Ramos (cell line): ENCODE measurements at regions not wholly inside any gene's neighbourhood (a gene's known extent, or its start where the extent isn't known, plus 50 kb on each side); places are given as distances from the start of the nearest gene placed in this dataset.

Source experiments
- in situ Hi-C: fragments of 300-500 bp; cut with MboI; formaldehyde crosslinking; loops from one replicate; pipeline ENCODE4 v1.14.3; 2022; ENCODE audit warnings: low sequenced_read_pairs; ENCODE audit not compliant: unreplicated experiment

DNA sequence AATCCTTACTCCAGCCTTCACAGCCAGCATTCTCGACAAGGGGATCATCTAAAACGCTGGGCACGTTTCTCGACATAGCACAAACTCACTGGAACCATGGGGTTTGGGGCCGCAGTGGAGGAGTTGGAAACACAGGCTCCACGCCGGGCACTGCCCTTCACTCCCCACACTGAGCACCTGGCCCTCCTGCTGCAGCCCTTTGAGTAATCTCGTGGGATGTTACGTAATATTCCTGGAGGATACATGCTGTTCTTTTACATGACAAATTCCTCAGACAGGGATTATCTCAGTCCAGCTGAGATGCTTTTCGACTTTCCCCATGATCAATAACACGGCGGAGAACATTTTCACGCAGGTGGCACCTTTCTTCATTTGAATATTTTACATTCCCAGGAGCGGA lies 408.0 kb downstream of the SHANK2 start:
- in situ Hi-C loops, result no loop called here

- in situ Hi-C loops, result no loop called here
Observed at GRCh38 chr11:70845591-70846041, 406.8 kb downstream of the SHANK2 start.

- in situ Hi-C loops, result no loop called here
Observed at GRCh38 chr11:70846781-70847655, 405.4 kb downstream of the SHANK2 start.

- in situ Hi-C loops, result no loop called here
Observed at GRCh38 chr11:70848243-70848750, 404.1 kb downstream of the SHANK2 start.

- in situ Hi-C loops, result no loop called here
Observed at GRCh38 chr11:70849031-70849430, 403.3 kb downstream of the SHANK2 start.

DNA sequence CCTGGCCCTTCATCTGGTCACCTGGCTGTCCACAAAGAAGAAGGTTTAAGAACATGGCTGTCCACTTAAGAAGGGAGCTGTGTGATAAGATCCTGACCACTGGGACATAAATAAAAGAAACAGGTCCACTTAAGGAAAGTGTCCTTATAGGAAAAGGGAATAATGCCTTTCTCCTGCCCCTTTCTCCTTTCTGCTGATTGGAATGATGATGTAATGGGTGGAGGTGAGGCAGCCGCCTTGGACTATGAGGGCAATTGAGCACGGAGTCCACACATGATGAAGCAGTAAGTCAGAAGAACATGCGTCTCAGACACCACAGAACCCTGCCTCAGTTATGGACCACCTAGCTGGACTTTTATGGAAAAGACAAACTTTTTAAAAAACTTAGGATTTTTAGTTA lies 401.1 kb downstream of the SHANK2 start:
- in situ Hi-C loops, result no loop called here

- in situ Hi-C loops, result no loop called here
Observed at GRCh38 chr11:70851907-70852306, 400.5 kb downstream of the SHANK2 start.

- in situ Hi-C loops, result no loop called here
Observed at GRCh38 chr11:70853068-70853769, 399.2 kb downstream of the SHANK2 start.

DNA sequence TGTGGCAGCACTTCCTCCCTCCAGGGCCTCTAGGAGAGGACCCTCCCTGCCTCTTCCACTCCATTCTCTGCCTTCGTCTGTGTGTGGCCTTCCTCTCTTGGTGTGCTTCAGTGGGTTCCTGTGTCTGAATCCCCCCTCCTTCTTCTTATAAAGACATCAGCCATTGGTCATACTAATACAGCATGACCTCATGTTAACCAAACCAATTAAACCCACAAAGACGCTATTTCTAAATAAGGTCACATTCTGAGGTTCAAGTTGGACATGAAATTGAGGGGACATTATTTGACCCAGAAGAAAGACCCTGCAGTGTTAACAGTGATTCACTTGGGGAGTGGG lies 398.6 kb downstream of the SHANK2 start:
- in situ Hi-C loops, result no loop called here

- in situ Hi-C loops, result no loop called here
Observed at GRCh38 chr11:70854201-70854600, 398.2 kb downstream of the SHANK2 start.

- in situ Hi-C loops, result no loop called here
Observed at GRCh38 chr11:70854901-70855556, 397.3 kb downstream of the SHANK2 start.

DNA sequence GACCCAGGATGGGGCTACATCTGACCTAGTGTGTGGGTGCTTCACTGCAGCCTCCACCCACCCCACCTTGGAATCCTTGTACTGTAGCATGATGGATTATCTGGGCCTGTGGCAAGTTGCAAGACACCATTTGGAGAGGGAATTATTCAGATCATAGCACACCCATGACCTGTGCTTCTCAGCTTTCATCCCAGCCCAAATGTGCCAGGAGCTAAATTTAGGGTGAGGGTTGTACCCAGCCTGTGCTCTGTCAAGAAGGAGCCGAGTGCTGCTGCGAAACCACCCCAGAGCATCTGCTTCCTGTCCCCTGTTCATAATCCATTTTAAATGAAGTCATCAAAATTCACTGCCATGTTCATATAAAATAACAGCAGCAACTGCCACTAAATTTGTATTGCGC lies 394.5 kb downstream of the SHANK2 start:
- in situ Hi-C loops, result no loop called here

DNA sequence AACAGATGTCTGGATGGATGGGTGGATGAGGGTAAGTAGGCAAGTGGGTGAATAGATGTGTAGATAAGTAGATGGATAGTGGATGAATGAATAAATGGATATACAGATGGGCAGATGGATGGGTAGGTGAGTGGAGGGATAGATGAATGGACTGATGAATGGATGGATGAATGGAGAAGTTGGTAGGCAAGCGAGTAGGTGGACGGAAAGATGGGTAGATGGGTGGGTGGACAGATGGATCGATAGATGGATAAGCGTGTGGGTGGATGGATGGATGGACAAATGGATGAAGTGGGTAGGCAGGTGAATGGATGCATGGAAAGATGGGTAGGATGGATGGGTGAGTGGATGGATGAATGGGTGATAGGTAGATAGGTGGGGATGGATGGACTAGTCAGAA lies 393.2 kb downstream of the SHANK2 start:
- in situ Hi-C loops, result no loop called here

- in situ Hi-C loops, result no loop called here
Observed at GRCh38 chr11:70860888-70861287, 391.5 kb downstream of the SHANK2 start.

- in situ Hi-C loops, result no loop called here
Observed at GRCh38 chr11:70861559-70861958, 390.8 kb downstream of the SHANK2 start.

- in situ Hi-C loops, result no loop called here
Observed at GRCh38 chr11:70862093-70862492, 390.3 kb downstream of the SHANK2 start.

DNA sequence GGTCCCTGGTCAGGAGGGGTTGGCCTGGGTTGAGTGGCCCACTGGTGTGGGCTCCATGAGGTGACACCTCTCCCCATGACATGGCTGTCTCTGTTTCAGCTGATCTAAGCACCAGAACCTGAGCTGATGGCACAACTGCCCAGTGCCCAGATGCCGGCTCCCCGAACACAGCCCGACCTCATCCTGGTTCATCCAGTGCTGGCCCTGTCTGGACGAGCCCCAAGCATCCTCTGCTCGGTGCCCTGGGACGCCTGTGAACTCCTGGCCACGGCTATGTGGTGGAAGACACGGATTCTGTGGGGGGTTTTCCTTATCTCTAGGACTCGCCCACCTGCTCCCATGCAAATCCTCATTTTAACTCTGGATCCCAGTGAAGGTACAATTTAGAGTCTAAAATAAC lies 389.2 kb downstream of the SHANK2 start:
- in situ Hi-C loops, result no loop called here

DNA sequence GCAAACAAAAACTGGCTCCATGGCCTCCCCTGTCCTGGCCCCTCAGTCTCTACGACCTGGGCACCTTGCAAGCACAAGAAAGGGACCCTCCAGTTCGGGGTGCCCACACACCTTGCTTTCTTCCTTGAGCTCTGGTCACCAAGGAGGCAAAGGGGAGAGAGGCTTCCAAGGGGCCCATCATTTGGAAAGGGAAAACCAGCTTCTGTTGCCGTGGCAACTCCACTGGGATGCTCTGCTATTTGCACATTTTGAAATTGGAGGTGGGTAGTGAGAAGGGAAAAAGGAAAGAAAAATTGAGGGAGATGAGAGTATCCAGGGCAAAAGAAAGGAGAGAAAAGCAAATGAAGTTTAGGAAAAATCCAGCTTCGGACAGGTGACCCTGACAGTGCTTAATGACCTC lies 388.4 kb downstream of the SHANK2 start:
- in situ Hi-C loops, result no loop called here

DNA sequence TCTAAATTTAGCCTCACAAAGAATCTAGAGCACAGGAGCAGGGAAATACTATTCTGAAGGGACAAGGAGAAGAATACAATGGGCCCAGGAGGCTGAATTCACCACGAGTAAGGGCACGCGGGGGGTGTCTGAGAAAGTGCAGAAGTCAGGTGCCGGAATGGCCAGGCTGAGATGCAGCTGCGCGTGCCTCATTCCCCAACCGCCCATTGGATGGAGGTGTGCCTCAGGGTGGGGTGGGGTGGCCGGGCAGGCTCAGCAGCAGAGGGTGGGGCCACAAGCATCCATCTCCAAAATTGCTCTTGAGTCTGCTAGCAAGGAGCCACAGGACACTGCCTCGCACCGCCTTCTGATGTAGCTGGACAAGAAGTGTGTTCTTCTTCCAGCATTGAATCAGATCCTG lies 387.0 kb downstream of the SHANK2 start:
- in situ Hi-C loops, result no loop called here

GRCh38 chr11:70866834-70867233 lies 385.5 kb downstream of the SHANK2 start:
- in situ Hi-C loops, result no loop called here
